SKM-1 (cell line): ENCODE measurements at regions not wholly inside any gene's neighbourhood (a gene's known extent, or its start where the extent isn't known, plus 50 kb on each side); places are given as distances from the start of the nearest gene placed in this dataset.

ENCODE experiments used
- DNase-seq: peaks from one replicate; lab custom pipeline; 2025; ENCODE audit not compliant: unreplicated experiment; lab: John Stamatoyannopoulos, UW

DNA sequence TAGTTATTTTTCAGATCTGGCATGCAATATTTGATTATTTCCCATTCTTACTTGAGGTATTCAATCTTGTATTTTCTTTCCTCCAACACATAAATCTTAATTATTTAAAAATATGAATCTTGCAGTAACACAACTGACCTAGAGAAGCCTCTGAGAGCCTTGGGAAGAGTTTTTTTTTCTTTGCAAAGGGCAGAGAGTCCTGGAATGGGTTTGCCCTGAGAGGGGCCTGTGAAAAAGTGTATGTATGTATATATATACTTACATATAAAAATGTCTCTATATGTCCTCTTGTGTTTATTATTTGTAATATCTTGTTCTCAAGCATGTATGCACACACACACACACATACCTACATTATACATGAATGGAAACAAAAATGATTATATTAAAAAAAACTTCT, 801.2 kb upstream of the SLITRK1 start:
- no peak for DNase-seq

DNA sequence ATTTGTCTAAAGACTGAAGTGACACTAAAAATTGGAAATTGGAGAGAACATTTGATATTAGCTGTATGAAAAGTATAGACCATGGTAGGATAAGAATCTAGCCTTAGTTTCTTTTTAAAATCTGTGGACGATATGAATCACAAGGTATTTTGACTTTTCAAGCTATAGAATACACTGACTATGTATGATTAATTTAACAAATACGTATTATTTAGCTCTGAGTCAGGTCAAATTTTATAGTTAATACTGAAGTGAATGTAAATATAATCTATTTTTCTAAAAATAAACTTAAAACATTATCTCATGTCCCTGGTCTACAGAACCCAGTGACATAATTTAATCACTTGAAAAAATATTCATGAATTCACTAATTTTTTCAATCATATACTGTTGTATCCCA, 795.6 kb upstream of the SLITRK1 start:
- DNase-seq = no peak

DNA sequence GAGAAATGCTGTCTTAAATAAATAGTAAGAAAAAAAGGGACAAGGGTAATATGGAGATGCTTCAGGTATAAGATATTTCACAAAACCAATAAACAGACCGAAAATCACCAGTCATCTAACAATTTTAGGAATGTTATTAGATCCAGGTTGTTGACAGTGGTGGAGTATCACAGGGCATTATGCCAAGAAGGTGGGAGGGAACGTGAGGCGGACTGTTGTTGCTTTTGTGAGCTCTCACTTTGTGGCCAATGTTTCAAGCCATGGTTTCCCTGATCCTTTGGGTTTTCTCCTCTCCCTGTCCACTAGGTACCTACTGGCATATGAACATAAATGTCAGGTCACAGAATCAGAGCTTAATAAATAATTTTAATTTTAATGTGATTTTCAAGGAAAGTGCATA, 790.3 kb upstream of the SLITRK1 start:
- DNase-seq = no peak

DNA sequence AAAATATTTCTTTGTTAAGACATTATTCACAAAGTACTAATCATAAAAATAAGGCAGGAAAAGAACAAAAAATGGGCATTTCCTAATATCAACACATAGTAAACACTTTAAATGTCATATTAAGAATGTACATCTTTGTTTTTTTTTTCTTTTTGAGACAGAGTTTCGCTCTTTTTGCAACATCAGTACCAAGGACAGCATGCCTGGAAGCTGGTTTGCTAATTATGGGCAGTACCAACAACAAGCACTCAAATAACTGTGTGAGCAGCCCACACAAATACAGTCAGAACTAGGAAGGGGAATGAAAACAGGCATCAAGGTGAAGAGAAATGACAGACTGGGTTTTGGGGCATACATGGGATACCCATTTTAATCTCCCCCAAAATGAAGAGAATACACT, 788.0 kb upstream of the SLITRK1 start:
- no peak for DNase-seq

DNA sequence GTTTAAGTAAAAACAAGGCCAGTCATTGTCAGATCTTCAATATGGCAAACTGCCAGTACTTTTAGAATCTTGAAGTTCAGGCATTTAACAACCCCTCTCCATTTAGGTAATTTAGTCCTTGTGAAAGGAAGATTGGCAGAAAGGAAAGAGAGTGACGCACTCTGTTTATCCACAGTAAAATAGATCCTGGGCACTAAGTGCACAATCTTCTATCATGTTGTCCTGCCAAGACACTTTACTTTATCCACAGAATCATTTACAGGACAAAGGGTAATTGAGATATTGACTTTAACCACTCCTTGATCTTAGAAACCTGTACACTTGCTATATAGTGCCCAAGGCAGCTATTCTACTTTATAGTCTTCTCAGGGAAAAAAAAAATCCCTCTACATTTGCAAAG, 786.4 kb upstream of the SLITRK1 start:
- no peak for DNase-seq

GRCh38 chr13:84662491-84662890, 780.2 kb upstream of the SLITRK1 start:
- no peak for DNase-seq

GRCh38 chr13:84661718-84662117, 779.4 kb upstream of the SLITRK1 start:
- no peak for DNase-seq

DNA sequence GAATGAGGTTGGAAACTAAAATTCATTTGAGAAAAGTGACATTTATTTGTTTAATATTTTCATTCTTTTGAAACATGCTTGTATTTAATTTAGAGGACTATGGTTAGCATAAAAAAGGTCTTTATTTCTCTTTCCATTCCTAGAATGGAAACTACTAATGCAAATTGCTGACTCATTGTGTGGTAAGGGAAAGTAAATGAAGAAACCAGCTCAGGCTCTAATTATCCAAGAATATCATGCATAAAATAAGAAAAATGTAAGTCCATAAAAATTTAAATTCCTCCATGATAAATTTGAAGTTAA, 777.0 kb upstream of the SLITRK1 start:
- no peak for DNase-seq

GRCh38 chr13:84658491-84659358, 776.5 kb upstream of the SLITRK1 start:
- no peak for DNase-seq

DNA sequence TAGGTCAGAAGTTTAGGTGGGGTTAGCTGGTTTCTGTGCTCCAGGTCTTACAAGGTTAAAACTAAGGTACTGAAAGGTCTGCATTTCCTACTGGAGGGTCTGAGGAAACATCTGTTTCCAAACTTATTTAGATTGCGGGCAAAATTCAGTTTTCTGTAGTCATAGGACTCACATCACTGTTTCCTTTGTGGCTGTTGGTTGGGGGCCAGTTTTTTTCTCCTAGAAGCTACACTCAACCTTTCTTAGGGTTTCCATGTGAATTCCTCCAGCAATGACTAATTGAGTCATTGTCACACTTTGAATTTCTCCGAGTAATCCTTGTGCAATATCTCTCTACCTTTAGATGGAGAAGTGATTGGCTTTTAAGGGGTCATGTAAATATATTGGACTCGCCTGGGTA, 773.4 kb upstream of the SLITRK1 start:
- no peak for DNase-seq

GRCh38 chr13:84654654-84655275, 772.5 kb upstream of the SLITRK1 start:
- DNase-seq = no peak

DNA sequence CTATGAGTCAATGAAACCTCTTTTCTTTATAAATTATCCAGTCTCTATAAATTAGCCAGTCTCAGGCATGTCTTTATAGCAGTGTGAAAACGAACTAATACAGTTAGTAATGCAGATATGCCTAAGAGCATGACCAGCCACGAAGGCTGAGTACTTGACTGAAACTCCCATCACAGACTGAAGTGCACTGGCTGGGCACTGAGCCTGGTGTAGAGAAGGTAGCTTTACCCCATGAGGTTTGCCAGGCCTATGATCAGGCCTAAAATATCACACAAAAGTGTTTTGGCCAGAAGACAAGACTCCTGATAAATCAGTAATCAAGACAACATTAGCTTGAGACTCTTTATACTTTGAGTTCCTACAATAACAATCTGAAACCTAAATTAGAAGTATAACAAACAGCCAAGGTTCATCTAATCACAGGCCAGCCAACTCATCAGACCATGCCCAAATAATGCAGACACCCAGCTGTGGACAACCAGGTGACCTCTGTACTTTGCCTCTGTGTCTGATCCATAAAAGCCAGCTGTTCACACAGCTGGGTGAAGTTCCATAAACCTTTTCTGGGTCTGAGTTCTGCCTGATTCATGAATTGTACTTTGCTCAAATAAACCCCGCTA, 771.8 kb upstream of the SLITRK1 start:
- DNase-seq = no peak

DNA sequence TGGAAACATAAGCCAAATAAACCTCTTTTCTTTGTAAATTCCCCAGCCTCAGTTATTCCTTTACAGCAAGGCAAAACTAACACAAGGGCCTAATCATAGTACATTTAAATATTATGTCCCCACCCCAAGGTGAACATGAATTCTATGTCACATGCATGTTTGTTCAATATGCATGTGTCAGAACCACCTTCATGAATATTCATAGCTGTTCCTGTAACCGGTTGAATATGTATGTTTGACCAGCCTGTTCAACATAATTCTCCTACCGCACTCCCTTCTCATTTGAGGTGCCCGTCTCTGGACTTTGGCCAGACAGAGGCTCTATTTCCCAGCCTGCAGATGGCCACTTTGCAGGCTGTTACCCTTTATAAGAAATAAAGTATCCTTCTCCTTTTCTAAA, 769.4 kb upstream of the SLITRK1 start:
- no peak for DNase-seq

DNA sequence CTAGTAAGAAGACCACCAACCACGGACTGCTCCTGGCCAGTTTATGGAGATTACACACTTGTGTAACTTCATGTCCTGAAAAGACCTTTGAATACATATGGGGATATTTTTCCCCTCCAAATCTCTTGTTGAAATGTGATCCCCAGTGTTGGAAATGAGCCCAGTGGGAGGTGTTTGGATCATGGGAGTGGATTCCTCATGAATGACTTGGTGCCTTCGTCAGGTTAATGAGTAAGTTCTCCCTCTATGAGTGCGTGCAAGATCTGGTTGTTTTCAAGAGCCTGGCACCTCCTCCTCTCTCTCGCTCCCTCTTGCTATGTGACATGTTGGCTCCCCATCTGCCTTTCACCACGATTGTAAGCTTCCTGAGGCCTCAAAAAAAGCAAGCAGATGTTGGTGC, 769.0 kb upstream of the SLITRK1 start:
- DNase-seq = no peak

DNA sequence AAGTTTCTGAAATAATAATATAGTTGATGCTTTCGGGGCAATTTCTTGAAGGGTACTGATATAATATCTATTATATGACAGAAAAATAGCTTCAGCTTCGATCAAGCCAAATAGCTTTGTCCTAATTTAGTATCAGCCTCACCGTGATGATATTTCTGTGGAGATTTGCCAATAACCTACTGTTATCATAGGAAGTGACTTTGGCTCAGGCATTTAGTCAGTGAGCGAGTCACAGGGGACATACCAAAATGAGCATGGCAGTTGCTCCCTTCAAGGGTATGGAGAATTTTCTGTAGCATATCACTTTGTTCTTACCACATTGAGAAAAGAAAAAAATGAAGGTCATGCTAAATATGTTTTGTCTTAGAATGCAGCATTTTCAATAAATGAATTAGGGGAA, 767.6 kb upstream of the SLITRK1 start:
- no peak for DNase-seq

GRCh38 chr13:84648069-84648640, 765.9 kb upstream of the SLITRK1 start:
- no peak for DNase-seq

DNA sequence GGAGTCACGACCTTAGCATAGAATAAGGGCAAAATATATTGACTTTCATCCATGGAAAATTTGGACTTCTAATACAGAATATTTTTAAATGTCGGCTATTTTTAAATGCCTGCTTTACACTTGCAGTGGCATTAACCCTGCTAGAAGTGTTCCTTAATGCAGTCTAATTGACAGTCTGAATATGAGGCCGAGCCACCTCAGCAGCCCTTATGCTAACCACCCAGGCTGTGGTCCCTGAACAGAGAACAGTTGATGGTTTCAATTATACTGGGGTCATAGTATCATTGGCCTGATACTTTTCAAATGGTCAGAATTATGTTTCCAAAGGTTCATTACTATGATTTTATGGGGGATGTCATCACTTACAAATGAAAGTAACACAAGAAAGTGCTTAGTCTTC, 764.7 kb upstream of the SLITRK1 start:
- DNase-seq = no peak

- DNase-seq = no peak
Observed at GRCh38 chr13:84645196-84646012, 763.1 kb upstream of the SLITRK1 start.

DNA sequence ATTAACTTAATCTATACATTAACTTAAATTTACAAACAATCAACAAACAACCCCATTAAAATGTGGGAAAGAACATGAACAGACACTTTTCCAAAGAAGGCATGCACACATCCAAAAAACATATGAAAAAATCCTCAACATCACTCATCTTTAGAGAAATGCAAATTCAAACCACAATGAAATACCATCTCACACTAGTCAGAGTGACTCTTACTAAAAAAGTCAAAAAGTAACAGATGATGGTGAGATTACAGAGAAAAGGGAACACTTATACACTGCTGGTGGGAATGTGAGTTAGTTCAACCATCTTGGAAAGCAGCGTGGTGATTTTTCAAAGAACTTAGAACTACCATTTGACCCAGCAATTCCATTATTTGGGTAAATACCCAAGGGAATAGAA, 759.2 kb upstream of the SLITRK1 start:
- DNase-seq = no peak

DNA sequence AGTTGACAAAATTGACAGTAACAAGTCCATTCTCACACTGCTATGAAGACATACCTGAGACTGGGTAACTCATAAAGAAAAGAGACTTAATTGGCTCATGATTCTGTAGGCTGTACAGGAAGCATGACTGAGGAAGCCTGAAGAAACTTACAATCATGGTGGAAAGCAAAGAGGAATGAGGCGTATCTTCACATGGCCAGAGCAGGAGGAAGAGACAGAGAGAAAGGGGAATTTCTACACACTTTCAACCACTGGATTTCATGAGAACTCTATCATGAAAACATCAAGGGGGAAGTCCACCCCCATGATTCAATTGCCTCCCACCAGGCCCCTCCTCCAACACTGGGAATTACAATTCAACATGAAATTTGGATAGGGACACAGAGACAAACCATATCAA, 758.4 kb upstream of the SLITRK1 start:
- DNase-seq = no peak

DNA sequence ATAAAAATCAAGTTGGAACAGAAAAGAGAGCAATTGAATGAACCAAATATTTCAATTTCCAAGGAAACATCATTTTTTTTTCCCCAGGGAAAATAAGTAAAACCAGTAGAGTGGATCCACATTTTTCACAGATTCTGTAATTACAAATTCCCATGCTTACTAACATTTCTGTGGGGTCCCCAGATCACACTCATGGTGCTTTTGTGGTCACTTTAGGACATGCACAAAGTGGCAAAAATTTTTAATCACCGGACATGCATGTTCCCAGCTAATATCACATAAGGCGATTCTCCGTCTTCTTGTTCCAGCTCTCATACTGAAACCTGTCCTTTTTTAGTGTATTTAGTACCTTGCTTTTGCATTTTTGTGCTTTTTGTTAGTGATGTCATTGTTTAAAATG, 748.2 kb upstream of the SLITRK1 start:
- no peak for DNase-seq
